ENCODE measurements at regions not wholly inside any gene's neighbourhood (a gene's known extent, or its start where the extent isn't known, plus 50 kb on each side); places are given as distances from the start of the nearest gene placed in this dataset.

- H3K4me3 ChIP-seq (ENCODE audit: low read depth, low read length): no peak overlapping the region
- no peak for TF ChIP-seq CTCF (IDR thresholded peaks at IDR 0.05; ENCODE audit: insufficient read depth, low read depth, low read length)
- H3K27me3 ChIP-seq (ENCODE audit: control insufficient read depth, insufficient read depth, low read length): no peaks in the 10 kb centered on the region
- DNase-seq (ENCODE audit: low read depth): no peak
- CTCF ChIA-PET: no interaction called here
- POLR2A ChIA-PET: no interaction called here
- no peaks in the 10 kb centered on the region for H3K36me3 ChIP-seq (ENCODE audit: control insufficient read depth, insufficient read depth, low read length)
These were observed 856.2 kb downstream of the SORCS1 start for GRCh38 chr10:106308284-106308683.

- POLR2A ChIA-PET: no interaction called here
- DNase-seq (ENCODE audit: low read depth): no peak
- H3K27me3 ChIP-seq (ENCODE audit: control insufficient read depth, insufficient read depth, low read length): no peaks in the 10 kb centered on the region
- CTCF ChIA-PET: no interaction called here
- H3K4me3 ChIP-seq (ENCODE audit: low read depth, low read length): no peak overlapping the region
- no peak for TF ChIP-seq CTCF (IDR thresholded peaks at IDR 0.05; ENCODE audit: insufficient read depth, low read depth, low read length)
- no peaks in the 10 kb centered on the region for H3K36me3 ChIP-seq (ENCODE audit: control insufficient read depth, insufficient read depth, low read length)
These were observed 860.5 kb downstream of the SORCS1 start for GRCh38 chr10:106304056-106304455.

GRCh38 chr10:106302961-106303360, 861.5 kb downstream of the SORCS1 start:
- DNase-seq (ENCODE audit: low read depth): no peak
- Histone ChIP-seq H3K36me3 (ENCODE audit: control insufficient read depth, insufficient read depth, low read length) (no peaks in the 10 kb centered on the region), H3K27me3 (ENCODE audit: control insufficient read depth, insufficient read depth, low read length) (no peaks in the 10 kb centered on the region), H3K4me3 (ENCODE audit: low read depth, low read length) (no peak overlapping the region)
- POLR2A ChIA-PET: no interaction called here
- no peak for TF ChIP-seq CTCF (IDR thresholded peaks at IDR 0.05; ENCODE audit: insufficient read depth, low read depth, low read length)
- CTCF ChIA-PET: no interaction called here

- ChIA-PET POLR2A (no interaction called here), CTCF (no interaction called here)
- Histone ChIP-seq H3K36me3 (ENCODE audit: control insufficient read depth, insufficient read depth, low read length) (no peaks in the 10 kb centered on the region), H3K4me3 (ENCODE audit: low read depth, low read length) (no peak overlapping the region), H3K27me3 (ENCODE audit: control insufficient read depth, insufficient read depth, low read length) (no peaks in the 10 kb centered on the region)
- no peak for DNase-seq (ENCODE audit: low read depth)
- no peak for TF ChIP-seq CTCF (IDR thresholded peaks at IDR 0.05; ENCODE audit: insufficient read depth, low read depth, low read length)
These were observed 863.4 kb downstream of the SORCS1 start for GRCh38 chr10:106301146-106301545.

GRCh38 chr10:106296750-106297392, 867.6 kb downstream of the SORCS1 start:
- CTCF ChIA-PET: no interaction called here
- no peak for TF ChIP-seq CTCF (IDR thresholded peaks at IDR 0.05; ENCODE audit: insufficient read depth, low read depth, low read length)
- no peaks in the 10 kb centered on the region for H3K27me3 ChIP-seq (ENCODE audit: control insufficient read depth, insufficient read depth, low read length)
- POLR2A ChIA-PET: no interaction called here
- H3K36me3 ChIP-seq (ENCODE audit: control insufficient read depth, insufficient read depth, low read length): no peaks in the 10 kb centered on the region
- DNase-seq (ENCODE audit: low read depth): no peak
- no peak overlapping the region for H3K4me3 ChIP-seq (ENCODE audit: low read depth, low read length)
